ENCODE measurements at regions not wholly inside any gene's neighbourhood (a gene's known extent, or its start where the extent isn't known, plus 50 kb on each side); places are given as distances from the start of the nearest gene placed in this dataset.

- Histone ChIP-seq H3K27ac (ENCODE audit: low read depth, low read length) (no peak overlapping the region), H3K4me3 (ENCODE audit: low read length) (no peak overlapping the region), H3K9ac (ENCODE audit: extremely low read depth, low read length, poor library complexity, severe bottlenecking) (no peak overlapping the region), H3K36me3 (ENCODE audit: control insufficient read depth, insufficient read depth, low read length) (no peaks in the 10 kb centered on the region), H3K9me3 (ENCODE audit: control insufficient read depth, low read length) (no peaks in the 10 kb centered on the region), H3K27me3 (ENCODE audit: control insufficient read depth, insufficient read depth, low read length, poor library complexity, severe bottlenecking) (no peaks in the 10 kb centered on the region), H3K4me1 (ENCODE audit: control insufficient read depth, insufficient read depth, low read length) (no peaks in the 10 kb centered on the region)
- 84 to 86% methylated on average over 10 to 12 of the region's 12 CpGs for WGBS, 2 experiments (ENCODE audit: insufficient coverage in 1 of 2, insufficient read length in 1 of 2)
- Mint-ChIP-seq H3K9me3 (no peaks in the 10 kb centered on the region), H3K36me3 (ENCODE audit: low read depth) (no peaks in the 10 kb centered on the region), H3K4me3 (no peak overlapping the region), H3K4me1 (no peaks in the 10 kb centered on the region), H3K27me3 (ENCODE audit: insufficient read depth) (no peaks in the 10 kb centered on the region), H3K27ac (no peak overlapping the region)
- DNase-seq: no peak
- no peak for TF ChIP-seq CTCF (conservative IDR thresholded peaks at IDR 0.05)
Observed at GRCh38 chr9:134231330-134231745, 67.0 kb upstream of the RNU6ATAC start.

GRCh38 chr9:134231767-134232166 is 67.4 kb upstream of the RNU6ATAC start:
- no peak for TF ChIP-seq CTCF (conservative IDR thresholded peaks at IDR 0.05)
- DNase-seq: no peak
- no peaks in the 10 kb centered on the region for H3K27me3 ChIP-seq (ENCODE audit: control insufficient read depth, insufficient read depth, low read length, poor library complexity, severe bottlenecking)
- no peak overlapping the region for H3K4me3 ChIP-seq (ENCODE audit: low read length)
- H3K27ac ChIP-seq (ENCODE audit: low read depth, low read length): no peak overlapping the region
- no peaks in the 10 kb centered on the region for H3K4me1 ChIP-seq (ENCODE audit: control insufficient read depth, insufficient read depth, low read length)
- Mint-ChIP-seq H3K27me3 (ENCODE audit: insufficient read depth) (no peaks in the 10 kb centered on the region), H3K4me1 (no peaks in the 10 kb centered on the region), H3K36me3 (ENCODE audit: low read depth) (no peaks in the 10 kb centered on the region), H3K27ac (no peak overlapping the region), H3K4me3 (no peak overlapping the region), H3K9me3 (no peaks in the 10 kb centered on the region)
- H3K9me3 ChIP-seq (ENCODE audit: control insufficient read depth, low read length): no peaks in the 10 kb centered on the region
- no peaks in the 10 kb centered on the region for H3K36me3 ChIP-seq (ENCODE audit: control insufficient read depth, insufficient read depth, low read length)
- no peak overlapping the region for H3K9ac ChIP-seq (ENCODE audit: extremely low read depth, low read length, poor library complexity, severe bottlenecking)
- 94 to 100% methylated on average over 4 to 8 of the region's 8 CpGs for WGBS, 2 experiments (ENCODE audit: insufficient coverage in 1 of 2, insufficient read length in 1 of 2)

- Mint-ChIP-seq H3K27ac (no peak overlapping the region), H3K4me1 (no peaks in the 10 kb centered on the region), H3K27me3 (ENCODE audit: insufficient read depth) (no peaks in the 10 kb centered on the region), H3K36me3 (ENCODE audit: low read depth) (no peaks in the 10 kb centered on the region), H3K9me3 (no peaks in the 10 kb centered on the region), H3K4me3 (no peak overlapping the region)
- Histone ChIP-seq H3K27ac (ENCODE audit: low read depth, low read length) (no peak overlapping the region), H3K27me3 (ENCODE audit: control insufficient read depth, insufficient read depth, low read length, poor library complexity, severe bottlenecking) (no peaks in the 10 kb centered on the region), H3K4me3 (ENCODE audit: low read length) (no peak overlapping the region), H3K36me3 (ENCODE audit: control insufficient read depth, insufficient read depth, low read length) (no peaks in the 10 kb centered on the region), H3K9ac (ENCODE audit: extremely low read depth, low read length, poor library complexity, severe bottlenecking) (no peak overlapping the region), H3K4me1 (ENCODE audit: control insufficient read depth, insufficient read depth, low read length) (no peaks in the 10 kb centered on the region), H3K9me3 (ENCODE audit: control insufficient read depth, low read length) (no peaks in the 10 kb centered on the region)
- no peak for TF ChIP-seq CTCF (conservative IDR thresholded peaks at IDR 0.05)
- WGBS, 2 experiments (ENCODE audit: insufficient coverage in 1 of 2, insufficient read length in 1 of 2): 90 to 95% methylated on average over 11 to 16 of the region's 16 CpGs
- DNase-seq: no peak
Observed at GRCh38 chr9:134233022-134233421, 68.7 kb upstream of the RNU6ATAC start.
